T1000 (cell line): ENCODE measurements at regions not wholly inside any gene's neighbourhood (a gene's known extent, or its start where the extent isn't known, plus 50 kb on each side); places are given as distances from the start of the nearest gene placed in this dataset.

Experiments
- DNase-seq: peaks from one replicate; lab custom pipeline; 2025; ENCODE audit warnings: mixed read lengths; lab: John Stamatoyannopoulos, UW

DNA sequence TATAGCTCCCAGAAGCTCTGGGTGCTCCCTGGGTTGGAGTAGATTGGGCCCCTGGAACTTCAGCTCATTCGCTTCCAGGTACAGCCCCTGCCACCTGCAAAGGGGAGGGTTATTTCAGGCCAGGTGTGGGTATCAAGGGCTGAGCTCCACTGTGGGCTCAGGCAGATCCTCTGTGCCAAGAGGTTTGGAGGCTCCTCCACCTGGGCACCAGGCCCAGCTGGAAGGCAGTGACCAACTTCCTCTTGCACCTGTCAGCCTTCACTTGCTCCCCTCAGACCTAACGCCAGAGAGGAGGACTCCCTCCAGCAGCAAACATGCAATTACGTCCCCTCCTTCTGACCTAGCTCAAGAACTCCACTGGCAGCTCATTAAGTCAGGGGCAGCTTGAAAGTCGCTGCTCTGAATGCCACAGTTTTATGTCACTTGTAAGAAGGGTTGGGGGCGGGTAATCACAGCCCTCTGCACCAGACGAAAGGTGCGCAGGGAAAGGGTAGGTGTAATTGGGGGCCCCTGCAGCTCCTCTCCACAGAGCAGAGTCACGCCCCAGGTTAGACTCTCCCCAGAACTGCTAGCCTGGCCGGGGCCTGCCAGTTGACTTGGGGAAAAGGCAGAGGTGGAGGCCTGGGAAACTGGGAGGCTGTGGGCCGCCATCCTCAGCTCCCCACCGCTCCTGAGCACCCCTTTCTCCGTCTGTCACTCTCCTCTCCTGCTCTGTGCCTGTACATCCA lies 125.0 kb upstream of the TMPRSS2 start:
- no peak for DNase-seq

DNA sequence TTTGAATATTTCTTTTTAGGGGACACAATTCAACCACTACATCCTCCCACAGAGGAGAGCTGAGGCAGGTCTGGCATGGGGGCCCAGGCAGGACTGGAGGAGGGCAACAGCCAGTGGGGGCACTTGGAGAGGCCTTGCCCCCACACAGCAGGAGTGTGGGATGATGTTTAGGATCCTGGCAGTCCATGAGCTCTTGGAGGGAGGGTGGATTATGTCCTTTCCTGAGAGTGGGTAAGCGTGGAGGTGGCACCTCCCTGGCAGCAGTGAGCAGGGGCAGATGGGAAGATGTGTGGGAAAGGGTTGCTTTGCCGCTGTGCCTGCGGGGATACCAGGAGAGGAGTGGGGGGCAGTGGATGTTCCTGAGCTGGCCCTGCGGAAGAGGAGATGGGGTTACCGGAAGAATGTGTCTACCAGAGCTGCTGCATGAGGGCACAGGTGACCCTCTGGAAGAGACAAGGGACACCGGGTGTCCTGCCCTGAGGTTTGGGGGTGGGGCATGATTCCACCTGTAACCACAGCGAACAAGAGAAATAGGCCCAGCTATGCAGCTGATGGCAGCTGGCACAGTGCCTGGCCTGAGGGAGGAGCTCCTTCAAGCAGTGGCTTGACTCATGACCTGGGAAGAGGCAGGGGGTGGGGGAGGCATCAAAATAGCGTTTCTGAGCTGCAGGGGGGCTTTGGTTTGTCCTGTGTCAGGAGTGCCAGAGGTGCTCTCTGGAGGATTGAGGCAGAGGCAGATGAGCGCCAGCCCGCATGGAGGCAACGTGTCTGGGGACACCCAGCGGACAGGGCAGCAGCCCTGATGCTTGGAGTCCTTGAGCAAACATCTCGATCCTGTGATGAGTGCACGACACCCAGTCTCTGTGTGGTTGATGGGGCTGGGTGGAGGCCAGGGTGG lies 123.9 kb upstream of the TMPRSS2 start:
- no peak for DNase-seq

DNA sequence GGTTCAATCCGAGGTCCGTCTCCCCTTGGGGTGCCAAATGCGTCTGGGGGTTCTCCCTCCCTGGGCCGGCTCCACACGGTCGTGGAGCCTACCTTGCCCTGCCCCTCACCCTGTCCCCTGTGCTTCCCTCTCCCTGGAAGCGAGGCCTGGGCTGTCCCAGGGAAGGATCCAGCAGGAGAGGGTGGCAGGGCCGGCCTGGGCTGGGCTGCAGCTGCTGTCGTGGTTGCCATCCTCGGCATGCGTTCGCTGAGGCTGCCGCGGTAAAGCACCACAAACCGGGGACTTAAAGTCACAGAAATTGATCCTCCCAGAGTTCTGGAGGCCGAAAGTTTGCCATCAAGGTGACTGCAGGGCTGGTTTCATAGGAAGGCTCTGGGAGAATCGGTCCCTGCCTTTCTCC lies 123.0 kb upstream of the TMPRSS2 start:
- no peak for DNase-seq

- peak; percentile 84 for DNase-seq
These were observed 122.3 kb upstream of the TMPRSS2 start for GRCh38 chr21:41630249-41630648.

GRCh38 chr21:41628256-41628655 lies 120.3 kb upstream of the TMPRSS2 start:
- no peak for DNase-seq

- DNase-seq: no peak
These were observed 119.5 kb upstream of the TMPRSS2 start for GRCh38 chr21:41627428-41627827.

- DNase-seq: no peak
These were observed 118.1 kb upstream of the TMPRSS2 start for GRCh38 chr21:41626021-41626420.

- DNase-seq: no peak
These were observed 117.5 kb upstream of the TMPRSS2 start for GRCh38 chr21:41625428-41625827.

GRCh38 chr21:41624674-41625310 lies 116.8 kb upstream of the TMPRSS2 start:
- no peak for DNase-seq

DNA sequence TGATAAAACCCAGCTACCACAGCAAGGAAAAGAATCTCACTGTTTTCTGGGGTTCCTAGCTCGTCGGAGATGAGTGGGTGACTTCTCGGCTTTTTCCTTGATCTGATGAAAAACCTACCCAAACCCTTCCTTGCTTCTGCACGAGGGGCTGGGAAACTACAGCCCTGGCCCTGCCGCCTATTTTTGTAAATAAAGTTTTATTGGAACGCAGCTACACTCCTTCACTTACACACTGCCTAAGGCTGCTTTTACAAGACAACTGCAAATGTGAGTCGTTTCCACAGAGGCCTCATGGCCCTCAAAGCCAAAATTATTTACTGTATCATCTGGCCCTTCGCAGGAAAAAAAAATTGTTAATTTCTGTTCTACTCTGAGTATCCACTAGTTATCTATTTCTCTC lies 116.0 kb upstream of the TMPRSS2 start:
- no peak for DNase-seq

DNA sequence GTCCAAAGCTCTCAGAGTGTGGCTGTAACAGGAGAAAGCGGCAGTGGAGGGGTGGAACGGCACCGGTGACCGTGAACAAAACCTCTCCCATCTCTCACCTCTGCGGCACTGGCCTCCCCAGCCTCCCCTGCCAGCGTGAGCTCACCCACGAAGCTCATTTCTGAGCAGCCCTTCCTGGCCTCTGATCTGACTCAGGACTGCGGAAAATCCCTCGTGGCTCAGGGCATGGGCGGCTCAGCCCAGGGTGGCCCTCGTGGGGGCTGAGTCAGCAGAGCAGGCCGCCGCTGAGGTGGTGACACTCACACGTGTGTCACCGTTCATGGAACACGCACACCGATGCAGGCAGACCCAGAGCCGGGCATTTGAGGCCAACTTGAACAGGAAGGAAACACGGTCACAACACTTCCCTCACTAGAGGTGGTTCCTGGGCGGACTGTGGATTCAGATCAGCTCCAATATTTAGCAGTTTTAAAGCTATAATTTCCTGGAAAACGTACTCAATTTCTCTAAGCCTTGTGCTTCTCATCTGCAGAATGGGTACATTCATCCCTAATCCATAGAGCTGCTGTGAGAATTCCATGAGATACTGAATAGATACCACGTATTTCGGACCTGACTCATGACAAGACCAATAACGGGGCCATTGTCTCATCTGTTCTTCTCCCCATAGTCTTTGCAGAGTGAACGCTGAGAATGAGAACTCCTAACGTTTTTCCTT lies 115.0 kb upstream of the TMPRSS2 start:
- DNase-seq: peak; percentile 41

DNA sequence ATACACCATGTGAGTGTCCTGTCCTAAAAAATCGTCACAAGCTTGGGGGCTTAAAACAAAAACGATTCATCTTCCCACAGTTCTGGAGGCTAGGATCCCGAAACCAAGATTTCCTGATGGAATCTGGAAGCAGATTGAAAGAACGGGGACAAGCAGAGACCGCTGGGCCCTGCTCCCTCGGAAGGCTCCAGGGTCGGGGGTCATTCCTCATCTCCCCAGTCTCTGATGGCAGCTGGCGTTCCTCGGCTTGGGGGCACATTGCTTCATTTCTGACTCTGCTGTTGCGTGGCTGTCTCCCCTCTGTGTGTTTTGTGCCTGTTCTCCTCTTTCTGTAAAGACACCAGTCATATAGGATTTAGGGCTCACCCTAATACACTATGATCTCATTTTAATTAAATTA lies 114.2 kb upstream of the TMPRSS2 start:
- no peak for DNase-seq

DNA sequence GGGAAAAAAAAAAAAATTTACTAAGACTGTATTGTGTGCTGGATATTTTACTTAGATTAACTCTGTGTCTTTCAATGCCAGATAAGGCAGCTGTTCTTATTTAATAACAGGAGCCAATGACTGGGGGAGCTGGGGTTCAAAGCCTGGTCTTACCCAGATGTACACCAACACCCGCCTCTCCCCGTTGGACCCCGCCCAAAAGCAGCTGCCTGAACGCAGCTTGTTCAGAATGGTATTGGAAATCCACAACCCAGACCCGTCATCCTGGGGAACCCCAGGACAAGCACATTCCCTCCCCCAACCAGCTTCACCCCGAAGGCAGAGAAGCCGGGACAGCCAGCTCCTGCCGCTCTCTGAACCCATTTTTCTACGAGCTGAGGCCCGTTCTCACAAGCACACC lies 113.6 kb upstream of the TMPRSS2 start:
- DNase-seq: no peak

GRCh38 chr21:41620982-41621381 lies 113.0 kb upstream of the TMPRSS2 start:
- no peak for DNase-seq

DNA sequence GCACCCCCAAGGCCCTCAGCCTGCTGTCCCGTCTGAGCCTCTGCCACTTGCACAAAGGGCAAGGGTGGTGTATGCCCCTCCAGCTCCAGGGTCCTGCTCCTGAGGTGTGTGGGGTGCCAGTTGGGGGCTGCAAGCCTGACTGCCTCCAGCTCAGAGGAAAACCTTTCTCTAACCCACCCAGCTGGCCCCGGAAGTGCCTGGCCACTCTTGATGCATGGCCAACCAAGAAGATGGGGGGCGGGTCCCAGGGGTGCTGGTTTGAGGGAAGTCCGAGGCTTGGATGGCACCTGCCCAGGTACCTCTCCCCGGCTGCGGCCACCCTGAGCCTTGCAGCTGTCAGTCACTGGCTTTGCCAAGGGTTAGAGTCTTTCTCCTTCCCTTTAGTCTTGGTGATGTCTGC lies 112.6 kb upstream of the TMPRSS2 start:
- DNase-seq: no peak

GRCh38 chr21:41616031-41616591 lies 108.2 kb upstream of the TMPRSS2 start:
- DNase-seq: no peak

GRCh38 chr21:41615613-41616012 lies 107.7 kb upstream of the TMPRSS2 start:
- DNase-seq: peak; percentile 24

GRCh38 chr21:41614511-41614910 lies 106.6 kb upstream of the TMPRSS2 start:
- DNase-seq: no peak

GRCh38 chr21:41613533-41613909 lies 105.6 kb upstream of the TMPRSS2 start:
- no peak for DNase-seq

DNA sequence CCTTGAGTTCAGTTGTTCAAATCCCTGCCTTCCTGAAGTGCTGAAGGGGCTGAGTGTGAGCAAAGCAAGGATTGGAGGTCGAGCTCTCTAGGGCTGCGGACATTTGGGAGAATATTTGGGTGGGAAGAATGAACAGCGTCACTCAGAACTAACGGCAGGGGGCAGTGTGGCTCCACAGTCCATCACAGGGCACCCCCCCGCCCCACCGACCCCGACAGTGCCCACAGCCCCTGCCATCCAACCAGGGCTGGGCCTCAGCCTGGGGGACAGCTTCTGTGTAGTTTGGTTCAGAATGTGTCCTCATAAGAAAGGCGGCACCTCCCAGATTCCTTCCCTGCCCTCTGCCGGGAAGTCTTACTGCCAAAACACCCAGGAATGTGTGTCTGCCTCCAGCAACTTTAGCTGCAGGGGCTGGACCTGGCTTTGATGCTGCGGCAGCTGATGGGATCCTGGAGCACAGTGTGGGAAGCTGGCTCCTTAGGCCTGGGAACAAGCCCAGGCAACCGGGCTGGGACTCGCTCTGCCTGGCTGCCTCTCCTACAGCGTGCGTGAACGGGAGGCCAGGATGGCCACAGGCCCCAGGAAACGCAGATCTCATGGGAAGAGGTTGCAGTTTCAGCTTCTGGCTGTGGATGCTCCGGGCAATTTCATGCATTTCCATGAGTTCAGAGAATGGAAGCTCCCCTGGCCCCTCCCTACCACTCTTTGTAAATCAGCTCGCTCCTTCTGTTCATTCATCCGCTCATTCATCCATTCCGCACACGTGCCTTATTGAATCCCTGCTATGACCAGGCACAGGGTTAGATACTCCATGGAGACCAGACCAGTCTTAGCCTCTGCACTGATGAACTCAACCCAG lies 104.9 kb upstream of the TMPRSS2 start:
- peak; percentile 57 for DNase-seq
